ENCODE measurements at regions not wholly inside any gene's neighbourhood (a gene's known extent, or its start where the extent isn't known, plus 50 kb on each side); places are given as distances from the start of the nearest gene placed in this dataset.

DNA sequence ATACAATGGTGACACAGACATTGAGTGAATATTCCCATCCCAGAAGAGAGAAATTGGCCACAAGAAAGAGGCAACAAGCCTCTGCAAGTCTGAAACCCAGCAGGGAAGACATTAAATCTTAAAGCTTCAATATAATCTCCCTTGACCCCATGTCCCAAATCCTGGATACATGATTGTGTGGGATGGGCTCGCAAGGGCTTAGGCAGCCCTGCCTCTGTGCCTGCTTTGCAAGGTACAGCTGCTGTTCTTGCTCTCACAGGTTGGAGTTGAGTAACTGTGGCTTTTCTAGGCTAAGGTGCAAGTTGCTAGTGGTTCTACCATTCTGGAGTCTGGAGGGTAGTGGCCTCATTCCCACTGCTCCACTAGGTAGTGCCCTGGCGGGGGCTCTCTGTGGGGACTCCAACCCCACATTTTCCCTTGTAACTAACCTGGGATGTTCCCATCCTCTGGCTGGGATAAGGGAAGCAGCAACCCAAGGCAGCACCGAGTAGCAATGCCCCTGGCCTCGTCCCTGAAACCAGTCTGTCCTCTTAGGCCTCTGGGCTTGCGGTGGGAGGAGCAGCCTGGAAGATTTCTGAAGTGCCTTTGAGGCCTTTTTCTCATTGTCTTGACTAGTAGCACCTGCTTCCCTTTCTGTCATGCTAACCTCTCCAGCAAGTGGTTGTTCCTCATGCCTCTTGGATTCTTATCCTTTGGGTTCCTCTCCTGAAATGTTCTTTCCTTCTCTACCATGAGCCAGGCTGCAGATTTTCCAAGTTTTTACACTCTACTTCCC lies 90.0 kb downstream of the FAM174B start:
- Mint-ChIP-seq H3K36me3 (ENCODE audit: low read depth) (no peaks in the 10 kb centered on the region), H3K27me3 (peaks cover 3% of the 10 kb centered on the region), H3K9me3 (no peaks in the 10 kb centered on the region), H3K4me3 (no peak overlapping the region), H3K4me1 (ENCODE audit: low read depth) (no peaks in the 10 kb centered on the region), H3K27ac (no peak overlapping the region)
- intact Hi-C loops (cut with micrococcal nuclease) = no loop called here

DNA sequence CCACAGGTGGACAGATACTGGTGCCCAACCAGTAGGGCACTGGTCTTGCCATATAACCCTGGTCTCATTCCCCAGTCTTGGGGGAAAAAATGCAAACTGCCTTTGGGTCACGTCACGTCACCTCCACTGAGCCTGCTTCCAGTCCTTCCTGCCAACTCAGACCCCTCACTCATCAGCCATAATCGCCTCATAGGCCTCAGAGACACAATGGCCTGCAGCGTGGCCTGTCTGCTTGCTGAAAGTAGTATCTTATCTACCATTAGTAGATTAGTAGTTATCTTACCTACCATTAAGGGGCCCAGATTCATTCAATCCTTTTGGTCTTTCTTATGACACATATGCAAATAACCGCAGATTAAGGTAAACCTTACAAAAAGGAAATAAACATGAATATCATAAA lies 93.8 kb downstream of the FAM174B start:
- Mint-ChIP-seq H3K9me3 (no peaks in the 10 kb centered on the region), H3K4me1 (ENCODE audit: low read depth) (no peaks in the 10 kb centered on the region), H3K27ac (no peak overlapping the region), H3K27me3 (peaks cover 5% of the 10 kb centered on the region), H3K4me3 (no peak overlapping the region), H3K36me3 (ENCODE audit: low read depth) (no peaks in the 10 kb centered on the region)
- intact Hi-C loops (cut with micrococcal nuclease) = no loop called here

GRCh38 chr15:92553317-92553716 lies 102.3 kb downstream of the FAM174B start:
- peaks cover 6% of the 10 kb centered on the region for H3K27me3 Mint-ChIP-seq

DNA sequence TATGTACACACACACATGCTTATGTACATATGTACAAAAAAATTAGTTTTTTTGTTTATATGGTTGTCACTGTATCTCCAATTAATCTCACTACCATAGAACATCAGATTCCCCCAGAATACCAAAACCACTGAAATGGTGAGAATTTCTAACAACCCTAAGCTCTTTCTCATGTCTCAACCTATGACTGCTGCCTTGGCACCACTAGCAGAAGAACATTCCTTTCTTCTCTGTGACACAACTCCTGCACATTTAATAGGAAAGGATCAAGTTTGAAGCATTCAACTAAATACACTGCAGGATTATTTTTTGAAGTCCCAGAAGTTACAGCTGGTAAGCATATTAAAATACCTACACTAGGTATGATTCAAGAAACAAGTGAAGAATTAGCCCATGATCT lies 109.6 kb downstream of the FAM174B start:
- Mint-ChIP-seq H3K4me3 (no peak overlapping the region), H3K36me3 (ENCODE audit: low read depth) (no peaks in the 10 kb centered on the region), H3K27me3 (peaks cover 1% of the 10 kb centered on the region), H3K9me3 (peaks cover 17% of the 10 kb centered on the region), H3K27ac (no peak overlapping the region), H3K4me1 (ENCODE audit: low read depth) (no peaks in the 10 kb centered on the region)
- intact Hi-C loops (cut with micrococcal nuclease) = no loop called here

More at GRCh38 chr15:92553317-92553716, 102.3 kb downstream of the FAM174B start:
- Mint-ChIP-seq H3K4me3 (no peak overlapping the region), H3K27ac (no peak overlapping the region), H3K36me3 (ENCODE audit: low read depth) (no peaks in the 10 kb centered on the region), H3K9me3 (no peaks in the 10 kb centered on the region), H3K4me1 (ENCODE audit: low read depth) (no peaks in the 10 kb centered on the region)
- intact Hi-C loops (cut with micrococcal nuclease) = no loop called here

- no peaks in the 10 kb centered on the region for H3K36me3 Mint-ChIP-seq (ENCODE audit: low read depth)
- peaks cover 17% of the 10 kb centered on the region for H3K9me3 Mint-ChIP-seq
- peaks cover 3% of the 10 kb centered on the region for H3K27me3 Mint-ChIP-seq
- no peak overlapping the region for H3K4me3 Mint-ChIP-seq
- H3K27ac Mint-ChIP-seq = no peak overlapping the region
- H3K4me1 Mint-ChIP-seq (ENCODE audit: low read depth) = no peaks in the 10 kb centered on the region
- intact Hi-C loops (cut with micrococcal nuclease) = no loop called here
Observed at GRCh38 chr15:92541291-92542200, 114.0 kb downstream of the FAM174B start.

DNA sequence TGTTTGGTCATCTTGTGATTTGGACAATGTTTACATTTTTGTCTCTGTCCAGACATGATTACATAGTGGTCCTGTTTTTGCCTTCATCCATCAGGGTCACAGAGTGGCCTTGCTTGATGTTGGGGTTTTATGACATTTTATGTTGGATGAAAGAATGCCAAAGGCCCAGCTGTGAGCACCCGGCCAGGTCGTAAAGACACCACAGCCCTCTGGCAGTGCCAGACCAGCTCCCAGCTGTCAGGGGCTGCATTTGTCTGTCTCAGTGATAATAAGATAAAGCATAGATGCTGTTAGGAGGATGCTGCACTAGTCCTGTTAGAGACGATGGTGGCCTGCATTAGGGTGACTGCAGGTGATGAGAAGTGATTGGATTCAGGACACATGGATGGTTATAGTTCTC lies 117.5 kb downstream of the FAM174B start:
- H3K4me1 Mint-ChIP-seq (ENCODE audit: low read depth) = no peaks in the 10 kb centered on the region
- peaks cover 3% of the 10 kb centered on the region for H3K27me3 Mint-ChIP-seq
- H3K9me3 Mint-ChIP-seq = peaks cover 33% of the 10 kb centered on the region
- H3K4me3 Mint-ChIP-seq = no peak overlapping the region
- H3K27ac Mint-ChIP-seq = no peak overlapping the region
- intact Hi-C loops (cut with micrococcal nuclease) = no loop called here
- no peaks in the 10 kb centered on the region for H3K36me3 Mint-ChIP-seq (ENCODE audit: low read depth)

GRCh38 chr15:92533298-92533697 lies 122.3 kb downstream of the FAM174B start:
- Mint-ChIP-seq H3K36me3 (ENCODE audit: low read depth) (no peaks in the 10 kb centered on the region), H3K27me3 (peaks cover 2% of the 10 kb centered on the region), H3K4me1 (ENCODE audit: low read depth) (no peaks in the 10 kb centered on the region), H3K27ac (no peak overlapping the region), H3K9me3 (peaks cover 31% of the 10 kb centered on the region), H3K4me3 (no peak overlapping the region)
- intact Hi-C loops (cut with micrococcal nuclease) = no loop called here

DNA sequence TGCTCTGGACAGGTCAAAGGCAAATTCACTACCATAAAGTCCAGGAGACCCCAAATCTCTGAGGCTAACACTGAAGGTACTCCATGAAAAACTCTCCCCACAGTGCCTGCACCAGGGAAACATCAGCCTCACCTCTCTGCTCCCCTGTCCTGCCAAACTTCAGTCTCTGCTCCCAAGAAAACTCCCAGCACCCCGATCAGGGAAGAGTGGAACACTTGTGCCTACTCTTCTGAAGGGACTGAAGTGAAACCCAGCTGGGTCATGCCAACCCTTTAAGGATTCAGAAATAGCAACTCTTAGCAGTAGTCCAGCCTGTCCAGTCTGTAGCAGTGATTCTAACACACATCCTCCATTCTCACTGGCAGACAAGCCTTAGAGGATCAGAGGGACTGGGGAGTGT lies 124.2 kb downstream of the FAM174B start:
- H3K4me3 Mint-ChIP-seq = no peak overlapping the region
- no peaks in the 10 kb centered on the region for H3K36me3 Mint-ChIP-seq (ENCODE audit: low read depth)
- H3K4me1 Mint-ChIP-seq (ENCODE audit: low read depth) = no peaks in the 10 kb centered on the region
- H3K9me3 Mint-ChIP-seq = peaks cover 31% of the 10 kb centered on the region
- H3K27me3 Mint-ChIP-seq = peaks cover 2% of the 10 kb centered on the region
- intact Hi-C loops (cut with micrococcal nuclease) = no loop called here
- H3K27ac Mint-ChIP-seq = no peak overlapping the region

- no peaks in the 10 kb centered on the region for H3K36me3 Mint-ChIP-seq (ENCODE audit: low read depth)
- no peak overlapping the region for H3K4me3 Mint-ChIP-seq
- no peak overlapping the region for H3K27ac Mint-ChIP-seq
- H3K27me3 Mint-ChIP-seq = peaks cover 2% of the 10 kb centered on the region
- intact Hi-C loops (cut with micrococcal nuclease) = no loop called here
- no peaks in the 10 kb centered on the region for H3K4me1 Mint-ChIP-seq (ENCODE audit: low read depth)
- H3K9me3 Mint-ChIP-seq = peaks cover 7% of the 10 kb centered on the region
Observed at GRCh38 chr15:92528736-92529135, 126.8 kb downstream of the FAM174B start.

DNA sequence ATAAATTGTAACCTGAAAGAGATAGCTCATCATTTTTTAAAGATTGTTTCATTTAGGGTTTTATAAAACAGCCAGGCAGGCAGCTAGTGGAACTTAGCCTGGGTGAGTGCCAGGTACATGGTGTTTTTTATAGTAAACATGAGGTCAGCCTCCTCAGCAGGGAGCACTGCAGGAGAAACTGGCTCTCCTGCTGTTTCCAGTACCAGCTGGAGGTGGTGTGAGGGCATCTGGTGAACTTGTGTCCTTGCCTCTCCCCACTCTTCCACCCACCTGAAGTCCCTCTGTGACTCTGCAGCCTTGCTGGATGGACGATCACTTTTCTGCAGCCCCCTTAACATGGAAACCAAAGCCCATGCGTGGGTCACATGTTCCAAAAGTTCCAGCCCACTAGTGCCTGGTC lies 128.4 kb downstream of the FAM174B start:
- Mint-ChIP-seq H3K9me3 (peaks cover 7% of the 10 kb centered on the region), H3K36me3 (ENCODE audit: low read depth) (no peaks in the 10 kb centered on the region), H3K27me3 (peaks cover 2% of the 10 kb centered on the region), H3K27ac (no peak overlapping the region), H3K4me3 (no peak overlapping the region), H3K4me1 (ENCODE audit: low read depth) (no peaks in the 10 kb centered on the region)
- intact Hi-C loops (cut with micrococcal nuclease) = no loop called here

DNA sequence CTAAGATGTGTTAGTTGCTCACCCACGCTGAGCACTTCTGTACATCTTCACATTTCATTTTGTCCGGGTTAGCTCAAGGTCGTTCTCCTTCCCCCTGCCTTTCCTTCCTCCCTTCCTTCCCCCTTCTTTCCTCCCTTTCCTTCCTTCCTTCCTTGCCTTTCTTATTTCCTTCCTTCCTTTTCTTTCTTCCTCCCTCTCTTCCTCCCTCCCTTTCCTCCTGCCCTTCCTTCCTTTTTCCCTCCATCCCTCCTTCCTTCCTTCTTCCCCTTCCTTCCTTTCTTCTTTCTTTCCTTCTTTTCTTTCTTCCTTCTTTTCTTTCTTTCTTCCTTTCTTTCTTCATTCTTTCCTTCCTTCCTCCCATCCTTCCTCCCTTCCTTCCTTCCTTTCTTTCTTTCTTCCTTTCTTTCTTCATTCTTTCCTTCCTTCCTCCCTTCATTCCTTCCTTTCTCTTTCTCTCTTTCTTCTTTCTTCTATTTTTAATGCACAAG lies 129.8 kb downstream of the FAM174B start:
- intact Hi-C loops (cut with micrococcal nuclease) = no loop called here
- H3K9me3 Mint-ChIP-seq = peaks cover 7% of the 10 kb centered on the region
- H3K4me1 Mint-ChIP-seq (ENCODE audit: low read depth) = peaks cover 5% of the 10 kb centered on the region
- no peak overlapping the region for H3K27ac Mint-ChIP-seq
- H3K4me3 Mint-ChIP-seq = no peak overlapping the region
- H3K36me3 Mint-ChIP-seq (ENCODE audit: low read depth) = no peaks in the 10 kb centered on the region
- no peaks in the 10 kb centered on the region for H3K27me3 Mint-ChIP-seq

- intact Hi-C loops (cut with micrococcal nuclease) = no loop called here
- no peaks in the 10 kb centered on the region for H3K27me3 Mint-ChIP-seq
Observed at GRCh38 chr15:92524874-92525565, 130.6 kb downstream of the FAM174B start.

GRCh38 chr15:92524161-92524560 lies 130.5 kb downstream of the ST8SIA2 start:
- Mint-ChIP-seq H3K4me1 (ENCODE audit: low read depth) (peaks cover 5% of the 10 kb centered on the region), H3K36me3 (ENCODE audit: low read depth) (no peaks in the 10 kb centered on the region), H3K27me3 (no peaks in the 10 kb centered on the region), H3K9me3 (peaks cover 3% of the 10 kb centered on the region), H3K27ac (no peak overlapping the region), H3K4me3 (no peak overlapping the region)
- intact Hi-C loops (cut with micrococcal nuclease) = no loop called here

More at GRCh38 chr15:92524874-92525565, 130.6 kb downstream of the FAM174B start:
- Mint-ChIP-seq H3K4me1 (ENCODE audit: low read depth) (peaks cover 5% of the 10 kb centered on the region), H3K27ac (no peak overlapping the region), H3K36me3 (ENCODE audit: low read depth) (no peaks in the 10 kb centered on the region), H3K4me3 (no peak overlapping the region), H3K9me3 (peaks cover 7% of the 10 kb centered on the region)

- intact Hi-C loops (cut with micrococcal nuclease) = no loop called here
- no peaks in the 10 kb centered on the region for H3K36me3 Mint-ChIP-seq (ENCODE audit: low read depth)
- H3K9me3 Mint-ChIP-seq = no peaks in the 10 kb centered on the region
- no peak overlapping the region for H3K4me3 Mint-ChIP-seq
- no peaks in the 10 kb centered on the region for H3K27me3 Mint-ChIP-seq
- peaks cover 5% of the 10 kb centered on the region for H3K4me1 Mint-ChIP-seq (ENCODE audit: low read depth)
- H3K27ac Mint-ChIP-seq = no peak overlapping the region
Observed at GRCh38 chr15:92523176-92523575, 129.5 kb downstream of the ST8SIA2 start.
